ENCODE measurements at regions not wholly inside any gene's neighbourhood (a gene's known extent, or its start where the extent isn't known, plus 50 kb on each side); places are given as distances from the start of the nearest gene placed in this dataset.

DNA sequence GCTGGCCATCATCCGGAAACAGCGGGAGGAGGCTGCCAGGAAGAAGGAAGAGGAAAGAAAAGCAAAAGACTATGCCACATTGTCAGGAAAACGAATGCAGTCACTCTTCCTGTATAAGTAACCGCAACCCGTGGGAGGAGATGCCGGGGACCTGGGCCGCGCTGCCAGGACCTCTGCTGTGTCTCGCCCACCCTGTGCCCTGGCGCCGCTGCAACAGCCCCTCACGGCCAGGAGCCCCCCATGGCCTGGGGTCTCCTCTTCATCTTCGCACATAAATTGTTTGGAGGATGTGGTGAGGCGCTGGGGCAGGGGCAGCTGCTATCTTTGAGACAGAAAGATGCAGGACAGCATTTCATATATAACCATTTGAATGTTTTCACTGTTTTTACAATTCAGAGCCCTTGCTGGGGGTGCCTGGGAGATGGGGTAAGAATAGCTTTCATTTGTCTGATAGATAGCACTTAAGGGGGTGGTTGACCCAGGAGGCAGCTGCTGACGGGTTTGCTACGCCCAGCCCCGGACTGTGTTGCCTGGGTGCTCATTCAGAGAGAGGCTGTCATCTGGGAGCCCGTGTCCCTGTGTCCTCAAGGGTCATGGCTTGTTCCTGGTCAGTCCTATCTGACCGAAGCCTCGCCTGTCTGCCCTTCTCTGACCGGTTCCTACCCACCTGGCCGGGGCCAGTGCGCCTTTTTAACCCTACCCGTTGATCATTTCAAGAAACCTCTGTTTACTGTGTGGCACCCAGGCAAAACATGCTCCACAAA lies 1067.7 kb upstream of the COX7C start:
- in situ Hi-C loops (cut with HindIII; ENCODE audit: extremely low pct_ligation_motif_present, low pct_unique_long_range_greater_than_20kb) (no loop called here), intact Hi-C loops (cut with micrococcal nuclease; ENCODE audit: unreplicated experiment) (no loop called here)
- BruUV-seq (replicated peaks), result no TSS peak
- H3K4me2 ChIP-seq (ENCODE audit: low read depth, low read length), result no peak overlapping the region
- H3K79me2 ChIP-seq (ENCODE audit: insufficient read depth, low read length), result no peaks in the 10 kb centered on the region
- H3K27ac ChIP-seq (ENCODE audit: extremely low read length, insufficient read depth, low read length), result no peak overlapping the region
- H3K27me3 ChIP-seq (ENCODE audit: control insufficient read depth in 1 of 2, insufficient read depth in 2 of 2, low read length in 2 of 2), result no peaks in the 10 kb centered on the region
- H3K36me3 ChIP-seq (replicated peaks in 1 of 2; ENCODE audit: control insufficient read depth in 1 of 2, insufficient read depth in 2 of 2, low read length in 2 of 2), result no peaks in the 10 kb centered on the region
- WGBS (ENCODE audit: low lambda C conversion rate), result 36% methylated on average over 18 of the region's 24 CpGs
- no peaks in the 10 kb centered on the region for H4K20me1 ChIP-seq (ENCODE audit: insufficient read depth, low read length)
- H3K4me1 ChIP-seq (ENCODE audit: insufficient read depth, low read length), result no peaks in the 10 kb centered on the region
- H2AFZ ChIP-seq (ENCODE audit: low read length), result no peak overlapping the region
- no peak overlapping the region for H3K9ac ChIP-seq (ENCODE audit: insufficient read depth, low read depth, low read length)
- peaks cover 12% of the 10 kb centered on the region for H3K9me3 ChIP-seq (ENCODE audit: low read length)
- ChIA-PET POLR2A (no interaction called here), CTCF (ENCODE audit: low intra/inter-chr PET ratio, low total read pairs) (no interaction called here)
- ATAC-seq, result no peak
- no peak for DNase-seq (ENCODE audit: low spot score)
- FAIRE-seq, result no peak
- no peak overlapping the region for H3K4me3 ChIP-seq (replicated peaks in 1 of 3; ENCODE audit: insufficient read depth in 1 of 3, low read depth in 2 of 3, low read length in 3 of 3)
- TF ChIP-seq ERF (CRISPR knock-in tag; IDR thresholded peaks at IDR 0.05) (no peak), SUZ12 (IDR thresholded peaks at IDR 0.05; ENCODE audit: low read depth, low read length) (no peak), ZNF12 (CRISPR knock-in tag; IDR thresholded peaks at IDR 0.05) (no peak), ZNF251 (CRISPR knock-in tag; IDR thresholded peaks at IDR 0.05) (no peak), ZNF33A (CRISPR knock-in tag; IDR thresholded peaks at IDR 0.05; ENCODE audit: borderline replicate concordance) (no peak), RCOR2 (CRISPR knock-in tag; IDR thresholded peaks at IDR 0.05) (no peak), HNF1A (IDR thresholded peaks at IDR 0.05; ENCODE audit: low read depth) (no peak), HNF1A (CRISPR knock-in tag; IDR thresholded peaks at IDR 0.05; ENCODE audit: borderline replicate concordance) (no peak), ETS1 (CRISPR knock-in tag; IDR thresholded peaks at IDR 0.05) (no peak), HMG20B (CRISPR knock-in tag; conservative IDR thresholded peaks at IDR 0.05) (no peak)
- TF ChIP-seq, protein P1, sequence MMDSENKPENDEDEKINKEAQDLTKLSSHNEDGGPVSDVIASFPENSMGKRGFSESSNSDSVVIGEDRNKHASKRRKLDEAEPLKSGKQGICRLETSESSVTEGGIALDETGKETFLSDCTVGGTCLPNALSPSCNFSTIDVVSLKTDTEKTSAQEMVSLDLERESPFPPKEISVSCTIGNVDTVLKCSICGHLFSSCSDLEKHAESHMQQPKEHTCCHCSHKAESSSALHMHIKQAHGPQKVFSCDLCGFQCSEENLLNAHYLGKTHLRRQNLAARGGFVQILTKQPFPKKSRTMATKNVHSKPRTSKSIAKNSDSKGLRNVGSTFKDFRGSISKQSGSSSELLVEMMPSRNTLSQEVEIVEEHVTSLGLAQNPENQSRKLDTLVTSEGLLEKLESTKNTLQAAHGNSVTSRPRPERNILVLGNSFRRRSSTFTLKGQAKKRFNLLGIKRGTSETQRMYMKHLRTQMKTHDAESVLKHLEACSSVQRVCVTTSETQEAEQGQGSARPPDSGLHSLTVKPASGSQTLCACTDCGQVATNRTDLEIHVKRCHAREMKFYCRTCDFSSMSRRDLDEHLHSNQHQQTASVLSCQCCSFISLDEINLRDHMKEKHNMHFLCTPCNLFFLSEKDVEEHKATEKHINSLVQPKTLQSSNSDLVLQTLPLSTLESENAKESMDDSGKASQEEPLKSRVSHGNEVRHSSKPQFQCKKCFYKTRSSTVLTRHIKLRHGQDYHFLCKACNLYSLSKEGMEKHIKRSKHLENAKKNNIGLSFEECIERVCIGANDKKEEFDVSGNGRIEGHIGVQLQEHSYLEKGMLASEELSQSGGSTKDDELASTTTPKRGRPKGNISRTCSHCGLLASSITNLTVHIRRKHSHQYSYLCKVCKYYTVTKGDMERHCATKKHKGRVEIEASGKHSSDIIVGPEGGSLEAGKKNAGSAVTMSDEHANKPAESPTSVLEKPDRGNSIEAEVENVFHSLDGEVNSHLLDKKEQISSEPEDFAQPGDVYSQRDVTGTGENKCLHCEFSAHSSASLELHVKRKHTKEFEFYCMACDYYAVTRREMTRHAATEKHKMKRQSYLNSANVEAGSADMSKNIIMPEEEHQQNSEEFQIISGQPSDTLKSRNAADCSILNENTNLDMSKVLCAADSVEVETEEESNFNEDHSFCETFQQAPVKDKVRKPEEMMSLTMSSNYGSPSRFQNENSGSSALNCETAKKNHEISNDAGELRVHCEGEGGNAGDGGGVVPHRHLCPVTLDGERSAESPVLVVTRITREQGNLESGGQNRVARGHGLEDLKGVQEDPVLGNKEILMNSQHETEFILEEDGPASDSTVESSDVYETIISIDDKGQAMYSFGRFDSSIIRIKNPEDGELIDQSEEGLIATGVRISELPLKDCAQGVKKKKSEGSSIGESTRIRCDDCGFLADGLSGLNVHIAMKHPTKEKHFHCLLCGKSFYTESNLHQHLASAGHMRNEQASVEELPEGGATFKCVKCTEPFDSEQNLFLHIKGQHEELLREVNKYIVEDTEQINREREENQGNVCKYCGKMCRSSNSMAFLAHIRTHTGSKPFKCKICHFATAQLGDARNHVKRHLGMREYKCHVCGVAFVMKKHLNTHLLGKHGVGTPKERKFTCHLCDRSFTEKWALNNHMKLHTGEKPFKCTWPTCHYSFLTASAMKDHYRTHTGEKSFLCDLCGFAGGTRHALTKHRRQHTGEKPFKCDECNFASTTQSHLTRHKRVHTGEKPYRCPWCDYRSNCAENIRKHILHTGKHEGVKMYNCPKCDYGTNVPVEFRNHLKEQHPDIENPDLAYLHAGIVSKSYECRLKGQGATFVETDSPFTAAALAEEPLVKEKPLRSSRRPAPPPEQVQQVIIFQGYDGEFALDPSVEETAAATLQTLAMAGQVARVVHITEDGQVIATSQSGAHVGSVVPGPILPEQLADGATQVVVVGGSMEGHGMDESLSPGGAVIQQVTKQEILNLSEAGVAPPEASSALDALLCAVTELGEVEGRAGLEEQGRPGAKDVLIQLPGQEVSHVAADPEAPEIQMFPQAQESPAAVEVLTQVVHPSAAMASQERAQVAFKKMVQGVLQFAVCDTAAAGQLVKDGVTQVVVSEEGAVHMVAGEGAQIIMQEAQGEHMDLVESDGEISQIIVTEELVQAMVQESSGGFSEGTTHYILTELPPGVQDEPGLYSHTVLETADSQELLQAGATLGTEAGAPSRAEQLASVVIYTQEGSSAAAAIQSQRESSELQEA (CRISPR knock-in tag; IDR thresholded peaks at IDR 0.05; ENCODE audit: not compliant biosample characterization), result no peak

All from HepG2 (cell line).